NT2/D1 (cell line): ENCODE measurements at regions not wholly inside any gene's neighbourhood (a gene's known extent, or its start where the extent isn't known, plus 50 kb on each side); places are given as distances from the start of the nearest gene placed in this dataset.

Experiments used
- DNase-seq: peaks from one replicate; pipeline ENCODE4 v3.0.0-alpha.2; 2011; ENCODE audit warnings: low read depth, low spot score
- H3K27me3 ChIP-seq: 2 replicates; pipeline ENCODE4 v1.6.0; 2011; ENCODE audit warnings: mild to moderate bottlenecking; ENCODE audit not compliant: insufficient read length, insufficient read depth
- H3K36me3 ChIP-seq: 2 replicates; pipeline ENCODE4 v1.6.1; 2011; ENCODE audit warnings: mild to moderate bottlenecking, low read length, mixed read lengths; ENCODE audit not compliant: insufficient read depth, insufficient read length
- H3K4me1 ChIP-seq: 2 replicates; pipeline ENCODE4 v1.5.1; 2011; ENCODE audit not compliant: insufficient read depth, insufficient read length
- H3K4me3 ChIP-seq: 2 replicates; pipeline ENCODE4 v1.5.1; 2011; ENCODE audit warnings: low read depth; ENCODE audit not compliant: insufficient read length
- H3K9ac ChIP-seq: 2 replicates; pipeline ENCODE4 v1.6.0; 2011; ENCODE audit warnings: low read depth; ENCODE audit not compliant: insufficient read length
- H3K9me3 ChIP-seq: 2 replicates; pipeline ENCODE4 v1.5.1; 2011; ENCODE audit warnings: mild to moderate bottlenecking, low read length; ENCODE audit not compliant: insufficient read depth
- SUZ12 ChIP-seq: IDR thresholded peaks from 2 replicates; pipeline ENCODE4 v1.6.1; 2011; ENCODE audit not compliant: insufficient read length, insufficient read depth; ENCODE audit errors: extremely low read depth
- YY1 ChIP-seq: IDR thresholded peaks from 2 replicates; pipeline ENCODE4 v1.6.1; 2011; ENCODE audit not compliant: insufficient read length, insufficient read depth
- ZNF274 ChIP-seq: IDR thresholded peaks from 2 replicates; pipeline ENCODE4 v1.6.1; 2011; ENCODE audit warnings: mild to moderate bottlenecking, low read depth, low read length

- TF ChIP-seq YY1 (no peak), SUZ12 (no peak), ZNF274 (no peak)
- no peaks in the 10 kb centered on the region for H3K36me3 ChIP-seq
These were observed 262.0 kb upstream of the CDH4 start for GRCh38 chr20:60990061-60990460.

GRCh38 chr20:60990643-60991042, 261.4 kb upstream of the CDH4 start:
- Histone ChIP-seq H3K36me3 (no peaks in the 10 kb centered on the region), H3K4me3 (no peak overlapping the region), H3K9me3 (no peaks in the 10 kb centered on the region), H3K4me1 (peaks cover 2% of the 10 kb centered on the region), H3K27me3 (peaks cover 95% of the 10 kb centered on the region), H3K9ac (no peak overlapping the region)
- no peak for TF ChIP-seq ZNF274
- no peak for TF ChIP-seq SUZ12
- TF ChIP-seq YY1 = no peak
- DNase-seq = no peak

More at GRCh38 chr20:60990061-60990460, 262.0 kb upstream of the CDH4 start:
- H3K4me1 ChIP-seq = peaks cover 2% of the 10 kb centered on the region
- peaks cover 95% of the 10 kb centered on the region for H3K27me3 ChIP-seq
- no peaks in the 10 kb centered on the region for H3K9me3 ChIP-seq
- H3K9ac ChIP-seq = no peak overlapping the region
- no peak overlapping the region for H3K4me3 ChIP-seq
- DNase-seq = no peak

- Histone ChIP-seq H3K4me1 (peaks cover 2% of the 10 kb centered on the region), H3K9me3 (no peaks in the 10 kb centered on the region), H3K36me3 (no peaks in the 10 kb centered on the region), H3K9ac (no peak overlapping the region), H3K4me3 (no peak overlapping the region), H3K27me3 (peaks cover 93% of the 10 kb centered on the region)
- TF ChIP-seq ZNF274 = no peak
- no peak for TF ChIP-seq SUZ12
- TF ChIP-seq YY1 = no peak
- peak; percentile 15 for DNase-seq
These were observed 258.5 kb upstream of the CDH4 start for GRCh38 chr20:60993433-60994044.

- Histone ChIP-seq H3K4me3 (no peak overlapping the region), H3K9me3 (no peaks in the 10 kb centered on the region), H3K36me3 (no peaks in the 10 kb centered on the region), H3K4me1 (no peaks in the 10 kb centered on the region), H3K27me3 (peaks cover 98% of the 10 kb centered on the region), H3K9ac (no peak overlapping the region)
- no peak for TF ChIP-seq SUZ12
- no peak for TF ChIP-seq ZNF274
- DNase-seq = no peak
These were observed 252.8 kb upstream of the CDH4 start for GRCh38 chr20:60999250-60999649.

- no peaks in the 10 kb centered on the region for H3K4me1 ChIP-seq
- no peak overlapping the region for H3K9ac ChIP-seq
- no peak for TF ChIP-seq SUZ12
- no peak for TF ChIP-seq ZNF274
- no peak for TF ChIP-seq YY1
- no peak for DNase-seq
- no peaks in the 10 kb centered on the region for H3K9me3 ChIP-seq
- H3K27me3 ChIP-seq = peaks cover 100% of the 10 kb centered on the region
- H3K36me3 ChIP-seq = no peaks in the 10 kb centered on the region
- no peak overlapping the region for H3K4me3 ChIP-seq
These were observed 250.0 kb upstream of the CDH4 start for GRCh38 chr20:61002090-61002489.

GRCh38 chr20:61014491-61014890, 237.6 kb upstream of the CDH4 start:
- no peaks in the 10 kb centered on the region for H3K36me3 ChIP-seq
- H3K9ac ChIP-seq = no peak overlapping the region
- DNase-seq = peak; percentile 44
- TF ChIP-seq YY1 = no peak
- no peak for TF ChIP-seq SUZ12
- no peak for TF ChIP-seq ZNF274
- no peak overlapping the region for H3K4me3 ChIP-seq
- no peaks in the 10 kb centered on the region for H3K4me1 ChIP-seq
- H3K27me3 ChIP-seq = peaks cover 97% of the 10 kb centered on the region
- H3K9me3 ChIP-seq = peaks cover 5% of the 10 kb centered on the region; the same call in 1 of the 2 replicates

GRCh38 chr20:61015602-61016001, 236.5 kb upstream of the CDH4 start:
- no peak for DNase-seq
- no peak for TF ChIP-seq ZNF274
- Histone ChIP-seq H3K36me3 (no peaks in the 10 kb centered on the region), H3K9me3 (peaks cover 5% of the 10 kb centered on the region; the same call in 1 of the 2 replicates), H3K4me3 (no peak overlapping the region), H3K9ac (no peak overlapping the region), H3K4me1 (no peaks in the 10 kb centered on the region), H3K27me3 (peaks cover 98% of the 10 kb centered on the region)
